Posterior cingulate gyrus (tissue), 11 donors: ENCODE measurements at regions not wholly inside any gene's neighbourhood (a gene's known extent, or its start where the extent isn't known, plus 50 kb on each side); places are given as distances from the start of the nearest gene placed in this dataset.
A peak's percentile ranks its signal among the peaks of the same experiment; 100 is the strongest.
"Not testable (repeated sequence)": the region's sequence is repeated elsewhere in the genome, so short reads cannot be mapped to it uniquely, and the experiment has no call there.

Experiments
- DNase-seq, 10 donors: peaks; one replicate each; pipeline versions ENCODE4 v3.0.0 to v3.0.0-alpha.2; 2020 to 2021; ENCODE audit warnings: mixed read lengths in 3 of 10
- intact Hi-C: fragments of 100-400 bp; cut with DNase I; formaldehyde crosslinking; loops from one replicate; pipeline ENCODE4 v1.15.1; 2023

DNA sequence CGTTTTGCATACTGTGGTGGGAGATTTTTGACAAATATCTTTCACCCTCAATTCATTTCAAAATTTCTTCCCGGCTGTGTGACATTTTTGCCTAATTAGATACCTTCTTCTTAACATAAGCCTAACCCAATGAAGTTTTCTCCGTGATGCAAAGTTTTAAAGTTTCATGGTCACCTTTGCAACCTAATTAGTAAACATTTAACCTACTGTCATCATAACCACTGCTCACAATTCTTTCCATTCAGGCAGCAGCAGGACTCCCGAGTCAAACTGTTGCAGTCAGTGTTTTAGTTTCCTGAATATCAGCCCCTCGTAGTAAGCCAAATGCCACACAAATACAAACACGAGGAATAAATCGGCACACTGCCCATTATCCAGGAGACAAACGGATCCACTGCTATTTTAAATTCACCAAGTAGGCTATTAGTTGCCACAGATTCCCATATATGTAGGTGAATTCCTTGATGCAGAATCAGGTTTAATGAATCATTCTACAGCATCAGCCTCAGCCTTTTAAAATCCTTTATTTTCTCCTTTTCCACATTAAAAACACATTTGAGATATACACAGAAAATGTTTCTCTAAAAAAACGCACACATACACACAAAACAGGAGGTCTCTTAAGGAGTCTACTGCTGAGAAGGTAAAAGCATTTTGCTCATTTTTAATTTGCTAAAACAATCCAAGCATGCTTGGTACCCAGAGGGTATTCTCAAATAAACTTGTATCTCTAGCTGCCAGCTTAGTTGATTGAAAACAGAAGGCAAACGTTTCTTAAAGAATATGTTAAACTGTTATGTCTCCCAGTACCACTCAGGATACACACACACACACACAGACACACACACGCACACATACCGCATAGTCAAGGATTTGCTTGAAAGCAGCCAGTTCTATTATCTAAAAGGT lies 106.5 kb upstream of the KCTD1 start:
- intact Hi-C loops = loop anchor here (5.0 kb wide), 2 partner anchors 273 to 348 kb away; no protein-coding TSS in a partner anchor
- DNase-seq = no peak

DNA sequence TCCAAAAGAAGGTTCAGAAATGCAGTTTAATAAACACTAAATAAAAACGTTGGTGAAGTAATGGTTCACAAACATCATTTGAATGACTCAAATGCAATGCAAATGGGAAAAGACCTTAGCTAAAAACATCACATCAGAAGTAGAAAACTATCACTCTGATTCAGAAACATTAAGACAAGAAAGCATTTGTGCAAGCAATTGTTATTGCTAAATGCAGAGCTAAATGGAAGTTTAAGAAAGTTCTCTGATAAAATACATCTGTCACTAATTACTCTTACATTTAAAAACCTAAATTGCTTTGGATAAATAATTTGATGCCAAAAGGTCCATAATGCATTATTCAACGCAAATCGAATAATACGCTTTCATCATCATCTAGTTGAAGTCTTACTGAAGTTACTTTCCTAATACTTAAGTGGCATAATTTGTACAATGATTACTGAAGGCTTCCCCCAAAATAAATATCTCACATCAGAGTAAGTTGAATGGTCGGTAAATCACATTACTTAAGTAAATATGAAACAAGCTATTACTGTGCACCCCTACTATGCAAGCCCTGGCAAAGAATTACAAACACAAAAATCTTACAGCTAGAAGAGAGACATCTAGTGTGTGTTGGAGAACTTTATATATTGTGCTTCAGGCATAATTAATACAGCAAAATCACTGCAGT lies 105.7 kb upstream of the KCTD1 start:
- intact Hi-C loops = loop anchor here (5.0 kb wide), 1 partner anchor 272 kb away; no protein-coding TSS in a partner anchor
- DNase-seq = no peak

DNA sequence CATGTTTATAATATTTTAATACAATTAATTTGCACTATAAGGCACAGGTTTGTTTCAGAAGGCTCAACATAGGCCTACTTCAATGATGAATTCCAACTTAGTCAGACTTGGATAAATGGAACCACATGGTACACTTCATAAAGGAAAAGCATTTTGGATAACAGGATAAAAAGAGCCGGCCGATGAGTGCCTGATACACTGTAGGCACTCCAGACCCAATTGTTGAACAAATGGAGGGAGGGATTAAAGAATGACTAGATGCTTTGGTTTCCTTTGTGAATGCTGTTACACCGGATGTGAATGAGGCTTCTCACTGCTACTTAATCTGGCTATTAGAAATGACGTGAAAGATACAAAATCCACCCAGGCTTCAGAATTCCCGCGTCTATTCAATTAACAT lies 104.1 kb upstream of the KCTD1 start:
- no peak for DNase-seq
- intact Hi-C loops = loop anchor here (5.0 kb wide), 1 partner anchor 270 kb away; no protein-coding TSS in a partner anchor

DNA sequence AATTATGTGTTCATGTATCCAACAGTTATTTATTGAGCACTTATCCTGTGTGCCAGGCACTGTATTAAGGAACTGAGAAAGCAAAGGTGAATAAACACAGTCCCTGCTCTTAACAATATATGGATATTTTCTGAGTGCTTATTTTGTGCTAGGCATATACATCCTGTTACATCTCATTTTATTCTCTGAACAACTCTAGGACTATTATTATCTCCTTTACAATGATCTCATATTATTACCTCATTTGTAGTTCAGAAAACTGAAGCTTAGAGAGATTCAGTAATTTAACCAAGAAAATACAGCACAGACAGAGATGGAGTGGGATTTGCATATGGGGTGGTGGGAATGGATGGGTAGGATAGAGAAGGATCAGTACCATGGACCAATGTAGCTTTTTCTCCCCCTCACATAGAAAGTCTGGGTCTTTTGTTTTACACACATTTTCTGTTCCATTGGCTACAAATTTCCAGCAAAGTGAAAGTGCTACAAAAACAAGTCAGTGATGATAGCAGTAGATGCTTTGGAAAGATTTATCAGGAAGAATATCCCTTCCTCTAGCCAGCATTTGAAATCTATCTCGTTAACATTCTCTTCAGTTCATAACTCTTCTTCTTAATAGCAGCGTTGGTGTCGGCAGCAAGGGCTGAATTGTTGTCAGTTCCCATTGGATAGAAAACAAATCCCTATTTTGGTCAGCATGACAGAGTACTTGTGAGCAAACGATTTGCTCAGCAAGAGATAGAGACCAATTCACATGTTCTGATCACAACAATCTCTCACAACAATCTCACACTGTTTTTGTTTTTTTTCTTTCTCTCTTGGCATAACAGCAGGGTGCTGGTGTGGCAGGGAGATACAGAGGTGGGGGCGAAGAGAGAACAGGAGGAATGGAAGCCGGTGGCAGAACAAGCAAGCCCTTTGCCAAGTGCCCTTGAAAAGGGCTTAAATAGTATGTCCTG lies 102.2 kb upstream of the KCTD1 start:
- intact Hi-C loops = loop anchor here (5.0 kb wide), 1 partner anchor 268 kb away; no protein-coding TSS in a partner anchor
- DNase-seq = peak in 1 of 10 donors; percentile 29

DNA sequence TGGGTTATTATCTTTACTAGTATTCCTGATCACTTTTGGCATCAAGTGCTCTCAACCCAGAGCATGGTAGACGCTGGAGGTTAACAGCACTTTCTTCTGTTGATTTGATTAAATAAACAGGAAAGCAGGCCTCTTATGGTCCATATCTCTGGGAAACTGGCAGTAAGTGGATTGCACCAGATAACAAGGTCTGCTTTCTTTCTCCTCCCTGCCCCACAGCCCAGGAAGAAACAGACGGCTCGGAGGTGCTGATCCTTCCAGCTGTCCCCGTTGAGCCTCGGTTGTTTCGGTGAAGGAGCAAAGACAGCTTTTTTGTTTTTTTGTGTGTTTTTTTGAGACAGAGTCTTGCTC lies 100.8 kb upstream of the KCTD1 start:
- intact Hi-C loops = loop anchor here (2.0 kb wide), 1 partner anchor 244 kb away; no protein-coding TSS in a partner anchor
- no peak for DNase-seq

DNA sequence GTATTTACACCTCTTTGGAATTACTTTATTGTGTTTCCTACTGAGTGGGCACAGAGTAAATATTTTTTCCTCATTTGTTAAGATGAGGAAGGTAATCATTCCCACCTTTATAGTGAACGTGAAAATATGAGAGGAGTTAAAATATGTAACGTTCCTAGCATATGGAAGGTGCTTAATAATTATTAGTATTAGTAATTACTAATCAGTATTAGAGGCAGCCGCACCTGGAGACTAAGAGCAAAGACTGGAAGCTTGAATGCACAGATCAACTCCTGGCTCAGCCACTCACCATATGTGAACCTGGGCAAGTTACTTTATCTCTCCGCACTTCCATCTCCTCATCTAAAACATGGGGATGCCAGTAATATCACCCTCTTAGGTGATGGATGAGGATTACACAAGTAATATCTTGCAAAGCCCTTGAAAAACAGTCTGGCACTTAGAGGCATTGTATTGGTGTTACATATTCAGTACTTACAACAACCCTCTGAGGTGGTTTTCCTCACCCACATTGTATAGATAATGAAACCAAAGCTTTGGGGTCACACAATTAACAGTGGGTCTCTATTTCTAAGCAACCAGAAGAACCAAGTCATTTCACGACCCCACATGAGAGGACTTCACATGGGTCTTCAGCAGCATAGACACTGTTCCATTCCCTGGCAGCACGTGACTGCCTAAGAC lies 100.3 kb upstream of the KCTD1 start:
- intact Hi-C loops = loop anchor here (2.0 kb wide), 1 partner anchor 244 kb away; no protein-coding TSS in a partner anchor

DNA sequence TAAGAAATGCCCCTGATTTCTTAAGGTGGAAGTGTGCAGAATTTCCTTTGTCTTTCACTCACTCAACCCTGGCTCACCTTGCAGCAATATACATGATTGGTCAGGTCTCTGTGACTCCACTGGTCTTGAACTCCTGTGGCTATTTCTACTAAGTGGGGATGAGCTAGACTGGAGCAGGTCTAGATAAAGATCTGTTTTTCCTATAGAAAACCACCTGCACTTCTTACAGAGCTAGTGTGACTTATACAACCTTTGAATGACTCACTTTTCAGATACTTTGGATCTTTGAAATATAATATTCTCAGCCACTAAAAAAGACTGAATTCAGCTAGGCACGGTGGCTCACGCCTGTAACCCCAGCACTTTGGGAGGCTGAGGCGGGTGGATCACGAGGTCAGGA lies 98.5 kb upstream of the KCTD1 start:
- DNase-seq = no peak
- intact Hi-C loops = no loop called here

More for the DNA sequence above, 100.3 kb upstream of the KCTD1 start:
- no peak for DNase-seq

DNA sequence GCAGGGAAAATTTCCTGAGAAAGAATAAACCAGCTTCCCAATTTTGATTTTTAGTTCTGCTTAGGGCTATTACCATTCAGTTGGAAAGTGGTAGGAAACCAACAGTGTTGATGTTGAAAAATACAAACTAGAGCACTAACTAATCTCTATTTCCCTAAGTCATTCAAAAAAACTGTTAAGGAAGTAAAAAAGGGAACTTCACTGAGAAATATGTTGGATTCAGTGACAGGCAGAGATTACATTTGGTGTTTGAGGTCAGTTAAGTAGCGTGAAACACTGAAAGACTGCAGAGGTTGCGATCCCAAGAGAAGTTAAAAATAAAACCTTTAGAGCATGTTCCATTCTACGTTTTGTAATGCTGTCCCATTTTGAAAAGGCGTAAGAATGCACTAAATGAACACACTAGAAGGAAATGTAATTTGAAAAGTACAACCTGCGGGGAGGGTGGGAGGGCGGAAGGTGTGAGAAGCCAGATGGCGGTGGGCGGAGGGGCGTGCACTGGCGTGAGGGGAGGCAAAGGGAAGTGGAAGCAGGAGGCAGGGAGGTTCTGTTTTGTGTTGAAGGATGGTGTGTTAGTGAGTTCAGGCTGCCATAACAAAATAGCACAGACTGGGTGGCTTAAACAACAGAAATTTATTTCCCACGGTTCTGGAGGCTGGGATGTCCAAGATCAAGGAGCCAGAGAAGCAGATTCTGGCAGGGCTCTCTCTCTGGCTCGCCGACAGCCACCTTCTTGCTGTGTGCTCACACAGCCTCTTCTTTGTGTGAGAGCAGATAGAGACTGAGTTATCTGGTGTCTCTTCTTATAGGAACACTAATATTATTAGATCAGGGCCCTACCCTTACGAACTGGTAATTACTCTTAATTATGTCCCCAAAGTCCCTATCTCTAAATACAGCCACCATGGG lies 94.3 kb upstream of the KCTD1 start:
- intact Hi-C loops = no loop called here
- DNase-seq = peak in 4 of 10 donors; percentile 27 to 85 (median 69)

DNA sequence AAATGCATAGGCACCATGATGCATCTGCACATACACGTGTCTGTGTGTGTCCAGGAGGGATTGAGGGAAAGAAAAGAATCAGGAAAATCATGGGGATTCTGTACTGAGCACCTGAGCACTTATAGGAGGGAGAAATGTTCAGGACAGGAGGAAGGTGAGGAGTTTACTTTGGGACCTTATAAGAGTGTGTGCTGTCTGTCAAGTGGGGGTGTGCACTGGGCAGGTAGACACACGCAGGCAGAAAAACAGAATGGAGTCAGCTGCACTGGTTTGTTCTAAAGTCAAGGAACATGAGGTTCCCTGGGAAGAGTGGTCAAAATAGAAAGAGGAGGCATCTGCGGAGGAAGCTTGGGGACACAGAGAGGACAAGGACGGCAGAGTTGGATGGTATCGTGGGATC lies 92.2 kb upstream of the KCTD1 start:
- intact Hi-C loops = no loop called here

DNA sequence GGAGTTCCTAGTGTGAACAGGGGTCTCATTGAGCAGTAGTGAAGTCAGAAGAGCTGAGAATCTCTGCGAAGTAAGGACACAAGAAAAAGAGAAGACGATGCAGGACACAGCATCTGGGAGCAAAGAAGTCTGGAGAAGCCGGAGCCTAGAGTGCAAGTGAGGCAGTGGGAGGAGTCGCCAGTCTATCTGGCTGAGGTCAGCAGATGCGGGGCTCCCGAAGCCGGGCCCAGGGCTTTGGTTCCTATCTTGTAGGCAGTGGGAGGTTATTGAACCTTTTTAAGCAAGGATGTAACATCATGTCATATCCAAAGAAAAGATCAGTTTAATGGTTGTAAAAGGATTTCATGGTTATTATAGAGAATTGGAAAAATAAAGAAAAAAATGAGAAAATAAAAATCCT lies 90.8 kb upstream of the KCTD1 start:
- intact Hi-C loops = no loop called here

More for the DNA sequence above, 92.2 kb upstream of the KCTD1 start:
- peak in 1 of 10 donors; percentile 59 for DNase-seq

DNA sequence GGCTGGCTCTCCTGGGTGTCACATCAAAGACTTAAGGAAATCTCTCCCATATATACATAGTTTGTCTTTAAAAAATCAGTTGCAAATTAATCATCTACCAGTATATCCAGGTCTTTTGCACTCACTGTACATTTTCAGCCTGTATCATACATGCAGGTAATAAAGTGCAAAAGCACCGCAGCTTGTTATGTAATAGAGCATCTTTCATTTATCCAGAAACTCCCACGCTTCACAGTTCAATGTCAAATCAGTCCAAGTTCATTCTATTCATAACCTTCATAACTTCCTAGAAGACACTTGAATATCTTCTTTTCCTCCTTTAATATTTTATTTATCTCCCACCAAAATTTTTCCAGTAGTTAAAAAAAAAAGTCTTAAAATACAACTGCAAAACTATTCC lies 89.6 kb upstream of the KCTD1 start:
- intact Hi-C loops = no loop called here
- DNase-seq = no peak

More for the DNA sequence above, 90.8 kb upstream of the KCTD1 start:
- DNase-seq = peak in 2 of 10 donors; percentile 27 to 82

DNA sequence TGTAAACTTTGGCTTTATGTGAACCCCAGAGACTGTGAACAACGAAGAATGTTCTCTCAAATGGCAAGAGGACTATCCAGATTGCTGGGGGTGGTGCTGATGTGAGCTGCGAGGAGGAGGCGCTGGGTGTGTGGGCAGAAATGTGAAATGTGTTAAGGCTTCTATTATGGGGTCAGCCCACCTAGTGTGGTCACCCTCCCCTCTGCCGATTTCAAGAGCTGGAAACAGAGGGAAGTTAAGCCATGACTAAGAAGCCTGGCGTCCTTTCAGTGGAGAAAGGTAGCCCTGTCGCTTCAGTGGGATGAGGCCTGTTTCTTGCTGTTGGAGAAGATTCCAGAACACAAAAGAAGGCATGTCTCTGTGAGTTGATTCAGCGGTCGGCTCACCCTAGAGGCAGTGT lies 89.0 kb upstream of the KCTD1 start:
- DNase-seq = peak in 5 of 10 donors; percentile 28 to 87 (median 42)
- intact Hi-C loops = no loop called here

DNA sequence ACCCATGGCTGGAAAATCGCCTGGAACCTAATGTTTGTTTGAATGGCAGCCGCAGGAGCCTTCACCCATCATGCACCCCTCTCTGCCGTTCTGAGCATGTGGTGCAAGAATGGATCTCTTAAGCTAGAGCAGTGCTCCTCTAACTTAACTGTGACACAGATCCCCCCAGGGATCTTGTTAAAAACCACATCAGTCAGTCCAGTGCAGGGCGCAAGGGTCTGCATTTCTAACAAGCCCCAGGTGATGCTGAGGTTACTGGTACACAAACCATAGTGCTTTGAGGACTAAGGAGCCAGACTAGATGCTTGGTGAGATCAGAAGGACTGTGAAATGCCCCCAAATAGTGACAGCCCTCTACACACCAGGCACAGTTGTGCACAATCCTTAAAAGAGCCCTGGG lies 87.1 kb upstream of the KCTD1 start:
- intact Hi-C loops = no loop called here
- no peak for DNase-seq

DNA sequence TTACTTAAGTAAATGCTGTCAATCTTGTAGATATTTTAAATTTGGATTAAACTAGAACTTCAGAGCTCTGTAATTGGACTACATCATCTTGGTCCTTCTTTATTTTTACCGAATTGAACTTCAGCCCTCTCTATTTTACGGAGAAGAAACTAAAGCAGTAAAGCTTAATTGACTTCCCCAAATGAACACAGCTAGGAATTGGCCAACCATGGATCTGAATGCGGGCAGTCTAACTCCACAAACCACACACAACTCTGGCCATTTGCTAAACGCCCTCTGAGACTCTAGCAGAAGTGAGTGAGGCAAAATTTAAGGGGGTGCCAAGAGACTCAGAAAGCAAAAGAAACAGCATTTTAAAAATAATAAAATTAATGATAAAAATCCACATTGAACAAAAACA lies 86.3 kb upstream of the KCTD1 start:
- DNase-seq = no peak
- intact Hi-C loops = no loop called here

DNA sequence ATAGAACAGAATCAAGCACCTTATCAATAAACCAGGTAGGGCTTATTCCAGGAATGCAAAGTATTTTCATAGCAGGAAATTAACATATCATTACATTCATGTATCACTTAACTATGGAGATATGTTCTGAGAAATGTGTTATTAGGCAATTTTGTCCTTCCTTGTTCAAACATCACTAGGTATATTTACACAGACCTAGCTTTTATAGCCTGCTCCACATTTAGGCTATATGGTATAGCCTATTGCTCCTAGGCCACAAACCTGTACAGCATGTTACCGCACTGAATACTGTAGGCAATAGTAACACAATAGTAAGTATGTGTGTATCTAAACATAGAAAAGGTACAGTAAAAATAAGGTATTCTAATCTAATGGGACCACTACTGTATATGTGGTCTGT lies 82.8 kb upstream of the KCTD1 start:
- intact Hi-C loops = no loop called here
- no peak for DNase-seq

DNA sequence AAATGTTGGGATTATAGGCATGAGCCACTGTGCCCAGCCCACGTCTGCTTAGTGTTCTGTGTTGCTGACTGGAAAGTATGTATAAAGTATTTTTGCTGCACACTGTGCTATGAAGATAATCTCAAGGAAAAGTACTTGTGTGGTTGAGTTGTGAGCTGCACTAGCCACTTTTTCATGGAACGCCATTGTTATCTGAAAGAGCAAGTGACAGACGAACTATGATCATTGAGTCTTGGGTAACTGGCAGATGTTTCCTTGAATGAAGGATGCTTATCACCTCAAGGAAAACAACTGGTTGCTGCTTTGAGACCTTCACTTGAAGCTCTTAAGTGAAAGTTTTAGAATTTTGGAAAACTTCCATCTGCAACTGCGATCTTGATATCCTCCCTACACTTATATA lies 82.2 kb upstream of the KCTD1 start:
- intact Hi-C loops = no loop called here
- no peak for DNase-seq

DNA sequence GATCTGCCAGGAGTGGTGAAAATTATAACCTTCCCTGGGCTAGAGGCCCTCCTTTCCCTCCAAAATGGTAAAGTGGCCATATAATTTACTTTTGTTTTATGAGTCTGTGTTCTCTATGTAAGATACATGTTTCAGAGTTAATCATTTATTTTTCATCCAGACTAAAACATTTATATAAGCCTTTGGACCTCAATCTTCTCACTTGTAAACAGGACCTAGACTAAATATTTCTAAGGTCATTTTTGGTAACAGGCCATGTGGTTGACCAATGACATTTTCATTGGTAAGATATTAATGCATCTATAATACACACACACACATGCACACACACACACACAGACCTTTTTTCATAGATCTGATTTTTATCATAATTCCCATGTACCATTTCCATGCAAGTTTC lies 79.7 kb upstream of the KCTD1 start:
- DNase-seq = no peak
- intact Hi-C loops = no loop called here

DNA sequence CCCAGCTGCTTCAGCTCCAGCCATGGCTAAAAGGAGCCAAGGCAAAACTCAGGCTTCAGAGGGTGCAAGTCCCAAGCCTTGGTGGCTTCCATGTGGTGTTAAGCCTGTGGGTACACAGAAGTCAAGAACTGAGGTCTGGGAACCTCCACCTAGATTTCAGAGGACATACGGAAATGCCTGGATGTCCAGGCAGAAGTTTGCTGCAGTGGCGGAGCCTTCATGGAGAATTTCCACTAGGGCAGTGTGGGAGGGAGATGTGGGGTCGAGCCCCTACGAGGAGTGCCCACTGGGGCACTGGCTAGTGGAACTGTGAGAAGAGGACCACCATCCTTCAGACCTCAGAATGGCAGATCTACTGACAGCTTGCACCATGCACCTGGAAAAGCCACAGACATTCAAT lies 76.1 kb upstream of the KCTD1 start:
- intact Hi-C loops = no loop called here
- no peak for DNase-seq

DNA sequence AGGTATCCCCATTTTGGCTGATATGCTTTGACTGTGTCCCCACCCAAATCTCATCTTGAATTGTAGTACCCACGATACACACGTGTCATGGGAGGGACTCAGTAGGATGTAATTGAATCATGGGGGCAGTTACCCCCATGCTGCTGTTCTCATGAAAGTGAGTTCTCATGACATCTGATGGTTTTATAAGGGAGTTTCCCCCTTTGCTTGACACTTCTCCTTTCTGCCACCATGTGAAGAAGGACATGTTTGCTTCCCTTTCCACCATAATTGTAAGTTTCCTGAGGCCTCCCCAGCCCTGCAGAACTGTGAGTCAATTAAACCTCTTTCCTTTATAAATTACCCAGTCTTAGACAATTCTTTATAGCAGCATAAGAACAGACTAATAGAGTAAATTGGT lies 75.0 kb upstream of the KCTD1 start:
- intact Hi-C loops, DNase-seq: not testable (repeated sequence)
